ENCODE measurements at regions not wholly inside any gene's neighbourhood (a gene's known extent, or its start where the extent isn't known, plus 50 kb on each side); places are given as distances from the start of the nearest gene placed in this dataset.

DNA sequence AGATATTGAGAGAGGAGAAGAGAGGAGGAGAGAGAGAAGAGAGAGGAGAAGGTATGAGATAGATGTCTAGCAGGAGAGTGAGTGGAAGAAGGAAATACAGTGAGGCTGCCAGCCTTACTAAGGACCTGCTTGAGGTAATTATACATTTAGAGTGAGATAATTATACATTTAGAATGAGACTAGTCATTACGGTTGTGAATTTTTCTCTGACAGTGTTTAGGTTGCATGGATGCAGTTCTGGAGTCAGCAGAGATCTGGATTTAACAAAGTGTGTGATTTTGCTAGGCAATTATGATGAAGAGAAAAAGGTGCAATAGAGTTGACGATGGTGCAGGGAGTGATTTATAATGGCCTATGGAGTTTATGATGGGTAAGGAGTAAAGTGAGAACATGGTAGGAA, 187.1 kb upstream of the ARX start:
- Histone ChIP-seq H3K27me3 (ENCODE audit: control insufficient read depth in 2 of 2, insufficient read depth in 1 of 2, low read length in 1 of 2) (no peaks in the 10 kb centered on the region), H3K27ac (ENCODE audit: low read depth in 1 of 2, low read length in 1 of 2) (no peak overlapping the region), H3K4me3 (ENCODE audit: low read length in 2 of 2) (no peak overlapping the region), H3K36me3 (ENCODE audit: control insufficient read depth in 2 of 2, insufficient read depth in 2 of 2, low read length in 1 of 2) (no peaks in the 10 kb centered on the region), H3K4me1 (ENCODE audit: control insufficient read depth in 2 of 2, insufficient read depth in 2 of 2, low read length in 2 of 2) (no peaks in the 10 kb centered on the region), H3K9me3 (ENCODE audit: control insufficient read depth in 2 of 2, insufficient read depth in 1 of 2, low read length in 1 of 2) (no peaks in the 10 kb centered on the region)
- no peak for DNase-seq (ENCODE audit: low read depth in 6 of 9, low spot score in 9 of 9)
- 92% methylated on average over 2 of the region's 2 CpGs for whole genome bisulfite sequencing

DNA sequence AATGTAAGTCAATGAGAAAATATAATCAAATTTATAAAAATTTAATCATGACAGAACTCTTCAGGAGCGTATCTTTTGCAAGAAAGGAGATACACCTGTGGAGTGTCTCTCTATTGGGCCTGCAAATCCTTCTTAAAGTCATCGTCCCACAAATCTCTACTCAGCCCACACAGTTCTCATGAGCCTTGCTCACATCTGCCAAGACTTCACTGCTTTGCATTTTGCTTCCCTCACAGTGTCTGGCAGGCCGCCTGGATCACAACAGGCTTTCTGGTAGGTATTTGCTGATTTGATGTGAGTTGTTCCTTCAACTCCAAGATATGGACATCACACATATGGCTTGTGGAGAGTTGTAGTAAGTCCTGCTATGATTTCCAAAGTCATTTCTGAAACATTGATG, 183.1 kb upstream of the ARX start:
- Histone ChIP-seq H3K4me1 (ENCODE audit: control insufficient read depth in 2 of 2, insufficient read depth in 2 of 2, low read length in 2 of 2) (no peaks in the 10 kb centered on the region), H3K9me3 (ENCODE audit: control insufficient read depth in 2 of 2, insufficient read depth in 1 of 2, low read length in 1 of 2) (no peaks in the 10 kb centered on the region), H3K27me3 (ENCODE audit: control insufficient read depth in 2 of 2, insufficient read depth in 1 of 2, low read length in 1 of 2) (no peaks in the 10 kb centered on the region), H3K4me3 (ENCODE audit: low read length in 2 of 2) (no peak overlapping the region), H3K36me3 (ENCODE audit: control insufficient read depth in 2 of 2, insufficient read depth in 2 of 2, low read length in 1 of 2) (no peaks in the 10 kb centered on the region), H3K27ac (ENCODE audit: low read depth in 1 of 2, low read length in 1 of 2) (no peak overlapping the region)
- DNase-seq (ENCODE audit: low read depth in 6 of 9, low spot score in 9 of 9), result no peak
- WGBS, result 92% methylated on average over 3 of the region's 3 CpGs

DNA sequence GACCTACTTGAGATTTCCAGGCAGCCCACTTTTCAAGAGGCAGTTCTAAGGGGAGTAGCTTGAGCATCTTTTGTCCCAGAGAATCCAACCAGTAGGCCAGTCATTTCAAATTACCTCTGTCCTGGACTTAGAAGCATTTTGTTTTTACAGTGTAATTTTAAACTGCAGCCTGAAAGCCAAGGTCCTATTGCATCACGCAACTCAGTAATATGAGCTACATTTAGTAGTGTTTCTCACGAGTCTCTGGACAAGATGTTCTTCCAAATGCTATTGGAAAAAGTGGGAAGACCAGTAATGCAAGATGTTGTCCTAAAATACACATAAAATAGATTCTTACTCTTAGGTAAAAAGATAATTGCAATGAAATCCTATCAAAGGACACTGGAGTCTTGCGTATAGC, 182.5 kb upstream of the ARX start:
- Histone ChIP-seq H3K9me3 (ENCODE audit: control insufficient read depth in 2 of 2, insufficient read depth in 1 of 2, low read length in 1 of 2) (no peaks in the 10 kb centered on the region), H3K27ac (ENCODE audit: low read depth in 1 of 2, low read length in 1 of 2) (no peak overlapping the region), H3K27me3 (ENCODE audit: control insufficient read depth in 2 of 2, insufficient read depth in 1 of 2, low read length in 1 of 2) (no peaks in the 10 kb centered on the region), H3K36me3 (ENCODE audit: control insufficient read depth in 2 of 2, insufficient read depth in 2 of 2, low read length in 1 of 2) (no peaks in the 10 kb centered on the region), H3K4me3 (ENCODE audit: low read length in 2 of 2) (no peak overlapping the region), H3K4me1 (ENCODE audit: control insufficient read depth in 2 of 2, insufficient read depth in 2 of 2, low read length in 2 of 2) (no peaks in the 10 kb centered on the region)
- 90% methylated on average over 3 of the region's 3 CpGs for WGBS
- DNase-seq (ENCODE audit: low read depth in 6 of 9, low spot score in 9 of 9), result no peak

DNA sequence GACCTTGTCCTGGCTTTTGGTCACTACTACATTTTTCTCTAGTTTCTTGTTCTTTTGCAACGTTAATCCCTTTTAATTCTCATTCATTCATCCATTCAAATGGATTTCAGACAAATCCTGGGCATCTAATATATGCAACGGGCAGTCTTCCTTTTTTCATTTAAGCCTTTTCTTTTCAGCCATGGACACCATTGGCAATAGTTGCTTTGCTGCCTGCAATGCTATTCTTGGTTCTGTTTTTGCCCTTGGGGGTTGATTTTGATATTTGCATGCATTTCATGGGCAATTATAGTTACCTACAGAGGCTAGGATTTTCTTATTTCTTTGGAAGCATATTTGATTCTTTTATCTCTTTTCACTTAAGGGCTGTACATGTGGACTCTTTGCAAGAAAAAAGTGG, 180.5 kb upstream of the ARX start:
- DNase-seq (ENCODE audit: low read depth in 6 of 9, low spot score in 9 of 9), result no peak
- Histone ChIP-seq H3K4me1 (ENCODE audit: control insufficient read depth in 2 of 2, insufficient read depth in 2 of 2, low read length in 2 of 2) (no peaks in the 10 kb centered on the region), H3K27me3 (ENCODE audit: control insufficient read depth in 2 of 2, insufficient read depth in 1 of 2, low read length in 1 of 2) (no peaks in the 10 kb centered on the region), H3K36me3 (ENCODE audit: control insufficient read depth in 2 of 2, insufficient read depth in 2 of 2, low read length in 1 of 2) (no peaks in the 10 kb centered on the region), H3K9me3 (ENCODE audit: control insufficient read depth in 2 of 2, insufficient read depth in 1 of 2, low read length in 1 of 2) (no peaks in the 10 kb centered on the region), H3K4me3 (ENCODE audit: low read length in 2 of 2) (no peak overlapping the region), H3K27ac (ENCODE audit: low read depth in 1 of 2, low read length in 1 of 2) (no peak overlapping the region)
- 76% methylated on average over 2 of the region's 2 CpGs for WGBS

DNA sequence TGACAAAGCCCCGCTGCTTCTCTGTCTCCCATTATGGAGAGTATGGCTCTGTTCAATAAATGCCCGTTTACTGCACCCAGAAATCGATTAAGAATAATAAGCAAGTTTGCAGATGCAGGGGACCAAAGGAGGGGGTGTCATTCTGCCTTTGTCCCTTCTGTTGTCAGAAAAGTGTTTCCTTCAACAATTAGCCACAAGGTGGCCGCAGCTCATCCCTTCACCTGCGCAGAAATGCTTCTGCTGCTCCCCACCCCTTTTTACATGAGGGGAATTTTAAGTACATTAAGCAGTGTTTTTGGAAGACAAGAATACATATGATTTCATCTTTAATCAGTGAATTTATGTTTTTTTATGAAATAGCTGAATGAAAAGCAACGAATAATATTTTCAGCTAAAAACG, 175.6 kb upstream of the ARX start:
- no peaks in the 10 kb centered on the region for H3K4me1 ChIP-seq (ENCODE audit: control insufficient read depth in 2 of 2, insufficient read depth in 2 of 2, low read length in 2 of 2)
- no peaks in the 10 kb centered on the region for H3K9me3 ChIP-seq (ENCODE audit: control insufficient read depth in 2 of 2, insufficient read depth in 1 of 2, low read length in 1 of 2)
- DNase-seq (ENCODE audit: low read depth in 6 of 9, low spot score in 9 of 9), result no peak
- no peaks in the 10 kb centered on the region for H3K27me3 ChIP-seq (ENCODE audit: control insufficient read depth in 2 of 2, insufficient read depth in 1 of 2, low read length in 1 of 2)
- no peak overlapping the region for H3K27ac ChIP-seq (ENCODE audit: low read depth in 1 of 2, low read length in 1 of 2)
- no peaks in the 10 kb centered on the region for H3K36me3 ChIP-seq (ENCODE audit: control insufficient read depth in 2 of 2, insufficient read depth in 2 of 2, low read length in 1 of 2)
- 56% methylated on average over 7 of the region's 7 CpGs for WGBS
- no peak overlapping the region for H3K4me3 ChIP-seq (ENCODE audit: low read length in 2 of 2)

DNA sequence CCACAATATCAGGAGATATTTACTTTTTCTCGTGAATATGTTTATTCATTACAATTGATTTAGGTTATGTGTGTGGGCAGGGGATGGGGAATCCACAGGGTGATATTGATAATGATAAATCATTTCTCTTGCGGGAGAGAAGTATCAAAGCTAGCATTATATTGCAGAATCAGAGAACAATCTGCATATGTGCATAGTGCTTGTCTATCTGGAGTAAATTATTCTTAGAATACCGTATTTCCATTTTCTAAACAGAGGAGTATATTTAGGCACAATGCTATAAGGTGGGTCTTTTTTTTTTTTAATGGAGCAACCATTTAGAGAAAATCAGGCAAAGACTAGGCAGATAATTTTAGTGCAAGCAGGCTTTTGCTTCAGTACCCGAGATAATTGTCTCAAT, 166.0 kb upstream of the ARX start:
- no peaks in the 10 kb centered on the region for H3K4me1 ChIP-seq (ENCODE audit: control insufficient read depth in 2 of 2, insufficient read depth in 2 of 2, low read length in 2 of 2)
- no peaks in the 10 kb centered on the region for H3K9me3 ChIP-seq (ENCODE audit: control insufficient read depth in 2 of 2, insufficient read depth in 1 of 2, low read length in 1 of 2)
- H3K27ac ChIP-seq (ENCODE audit: low read depth in 1 of 2, low read length in 1 of 2), result no peak overlapping the region
- DNase-seq (ENCODE audit: low read depth in 6 of 9, low spot score in 9 of 9), result no peak
- H3K36me3 ChIP-seq (ENCODE audit: control insufficient read depth in 2 of 2, insufficient read depth in 2 of 2, low read length in 1 of 2), result no peaks in the 10 kb centered on the region
- H3K27me3 ChIP-seq (ENCODE audit: control insufficient read depth in 2 of 2, insufficient read depth in 1 of 2, low read length in 1 of 2), result no peaks in the 10 kb centered on the region
- no peak overlapping the region for H3K4me3 ChIP-seq (ENCODE audit: low read length in 2 of 2)
- 91% methylated on average over 4 of the region's 4 CpGs for WGBS

DNA sequence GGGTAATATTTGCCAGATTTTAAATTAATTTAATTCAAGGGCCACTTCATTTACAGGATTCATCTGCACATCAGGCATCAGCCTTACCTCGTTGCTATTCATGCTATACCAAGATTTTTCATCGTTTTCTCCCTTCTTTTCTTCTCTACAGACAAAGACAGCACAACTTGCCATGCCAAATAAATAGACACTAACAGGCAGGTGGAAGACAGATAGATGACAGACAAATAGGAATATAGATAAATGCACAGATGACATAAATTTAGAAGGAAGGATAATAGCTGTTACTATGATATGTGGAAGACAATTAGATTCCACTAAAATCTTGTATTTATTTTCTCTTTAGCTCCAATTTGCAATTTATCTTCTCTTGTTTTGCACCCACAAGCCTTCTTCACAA, 164.5 kb upstream of the ARX start:
- no peak for DNase-seq (ENCODE audit: low read depth in 6 of 9, low spot score in 9 of 9)
- 83% methylated on average over 2 of the region's 2 CpGs for WGBS
- Histone ChIP-seq H3K27ac (ENCODE audit: low read depth in 1 of 2, low read length in 1 of 2) (no peak overlapping the region), H3K4me3 (ENCODE audit: low read length in 2 of 2) (no peak overlapping the region), H3K9me3 (ENCODE audit: control insufficient read depth in 2 of 2, insufficient read depth in 1 of 2, low read length in 1 of 2) (no peaks in the 10 kb centered on the region), H3K27me3 (ENCODE audit: control insufficient read depth in 2 of 2, insufficient read depth in 1 of 2, low read length in 1 of 2) (no peaks in the 10 kb centered on the region), H3K36me3 (ENCODE audit: control insufficient read depth in 2 of 2, insufficient read depth in 2 of 2, low read length in 1 of 2) (no peaks in the 10 kb centered on the region), H3K4me1 (ENCODE audit: control insufficient read depth in 2 of 2, insufficient read depth in 2 of 2, low read length in 2 of 2) (no peaks in the 10 kb centered on the region)

DNA sequence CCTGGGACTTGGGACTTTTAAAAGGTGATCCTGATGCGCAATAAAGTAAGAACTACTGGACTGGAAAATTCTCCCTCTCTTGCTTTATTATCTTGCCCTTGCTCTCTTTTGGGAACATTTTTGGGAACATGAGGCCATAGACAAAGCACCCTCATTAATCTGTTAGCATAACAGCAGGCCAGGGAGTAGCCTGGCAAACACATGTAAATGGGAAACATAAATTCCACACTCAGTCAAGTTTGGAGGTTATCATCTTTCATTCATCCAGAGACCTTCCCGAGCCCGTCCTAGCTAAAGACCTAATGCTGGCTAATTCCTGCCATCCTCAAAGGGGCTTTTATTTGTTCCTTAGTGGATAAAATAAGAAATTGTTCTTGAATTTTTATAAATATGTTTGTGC, 162.8 kb upstream of the ARX start:
- Histone ChIP-seq H3K9me3 (ENCODE audit: control insufficient read depth in 2 of 2, insufficient read depth in 1 of 2, low read length in 1 of 2) (no peaks in the 10 kb centered on the region), H3K27ac (ENCODE audit: low read depth in 1 of 2, low read length in 1 of 2) (no peak overlapping the region), H3K4me3 (ENCODE audit: low read length in 2 of 2) (no peak overlapping the region), H3K27me3 (ENCODE audit: control insufficient read depth in 2 of 2, insufficient read depth in 1 of 2, low read length in 1 of 2) (no peaks in the 10 kb centered on the region), H3K4me1 (ENCODE audit: control insufficient read depth in 2 of 2, insufficient read depth in 2 of 2, low read length in 2 of 2) (no peaks in the 10 kb centered on the region), H3K36me3 (ENCODE audit: control insufficient read depth in 2 of 2, insufficient read depth in 2 of 2, low read length in 1 of 2) (no peaks in the 10 kb centered on the region)
- DNase-seq (ENCODE audit: low read depth in 6 of 9, low spot score in 9 of 9), result no peak
- 56% methylated on average over 3 of the region's 3 CpGs for WGBS

DNA sequence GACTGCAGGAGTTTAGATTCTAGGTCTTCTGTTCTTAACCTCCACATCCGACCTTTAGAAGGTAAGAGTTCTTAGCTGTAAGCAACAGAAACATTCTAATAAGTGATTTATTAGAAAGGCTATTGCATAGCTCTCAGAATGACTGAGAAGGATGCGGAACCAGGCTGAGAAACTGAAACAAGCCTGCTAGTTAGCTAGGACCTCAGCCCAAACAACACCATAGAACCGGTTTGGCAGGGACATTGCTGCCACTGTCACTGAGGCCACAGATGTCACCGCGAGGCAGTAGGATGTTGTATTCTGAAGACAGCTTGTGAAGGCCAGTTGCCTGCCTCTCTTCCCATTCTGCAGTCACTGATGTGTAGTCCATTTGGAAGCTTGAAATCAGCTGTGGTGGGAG, 160.0 kb upstream of the ARX start:
- no peak overlapping the region for H3K4me3 ChIP-seq (ENCODE audit: low read length in 2 of 2)
- WGBS, result 92% methylated on average over 5 of the region's 5 CpGs
- H3K27ac ChIP-seq (ENCODE audit: low read depth in 1 of 2, low read length in 1 of 2), result no peak overlapping the region

DNA sequence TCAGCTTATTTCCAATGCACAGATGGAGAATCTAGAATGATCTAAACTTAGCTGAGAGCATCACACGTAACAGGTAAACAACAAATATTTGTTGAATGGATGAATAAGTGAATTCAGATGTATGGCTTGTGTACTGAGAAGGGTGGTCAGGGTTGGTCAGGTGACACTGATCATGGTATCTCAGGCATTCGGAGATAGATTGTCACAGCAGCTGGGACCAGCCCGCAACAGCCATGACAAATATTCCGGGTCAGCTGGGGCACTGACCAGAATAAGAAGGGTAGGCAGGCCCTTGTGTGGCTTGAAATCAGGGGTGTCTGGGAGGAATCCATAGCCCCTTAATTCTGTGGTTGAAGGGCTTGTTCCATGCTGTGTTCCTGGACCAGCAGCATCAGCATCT, 159.4 kb upstream of the ARX start:
- DNase-seq (ENCODE audit: low read depth in 6 of 9, low spot score in 9 of 9), result no peak
- Histone ChIP-seq H3K4me3 (ENCODE audit: low read length in 2 of 2) (no peak overlapping the region), H3K27me3 (ENCODE audit: control insufficient read depth in 2 of 2, insufficient read depth in 1 of 2, low read length in 1 of 2) (no peaks in the 10 kb centered on the region), H3K36me3 (ENCODE audit: control insufficient read depth in 2 of 2, insufficient read depth in 2 of 2, low read length in 1 of 2) (no peaks in the 10 kb centered on the region), H3K4me1 (ENCODE audit: control insufficient read depth in 2 of 2, insufficient read depth in 2 of 2, low read length in 2 of 2) (no peaks in the 10 kb centered on the region), H3K9me3 (ENCODE audit: control insufficient read depth in 2 of 2, insufficient read depth in 1 of 2, low read length in 1 of 2) (no peaks in the 10 kb centered on the region), H3K27ac (ENCODE audit: low read depth in 1 of 2, low read length in 1 of 2) (no peak overlapping the region)
- WGBS, result 94% methylated on average over 4 of the region's 4 CpGs

More for the DNA sequence above, 160.0 kb upstream of the ARX start:
- no peaks in the 10 kb centered on the region for H3K4me1 ChIP-seq (ENCODE audit: control insufficient read depth in 2 of 2, insufficient read depth in 2 of 2, low read length in 2 of 2)
- H3K36me3 ChIP-seq (ENCODE audit: control insufficient read depth in 2 of 2, insufficient read depth in 2 of 2, low read length in 1 of 2), result no peaks in the 10 kb centered on the region
- H3K9me3 ChIP-seq (ENCODE audit: control insufficient read depth in 2 of 2, insufficient read depth in 1 of 2, low read length in 1 of 2), result no peaks in the 10 kb centered on the region
- H3K27me3 ChIP-seq (ENCODE audit: control insufficient read depth in 2 of 2, insufficient read depth in 1 of 2, low read length in 1 of 2), result no peaks in the 10 kb centered on the region
- DNase-seq (ENCODE audit: low read depth in 6 of 9, low spot score in 9 of 9), result no peak
